Hypothalamus (tissue), 51 donors: ENCODE measurements at regions not wholly inside any gene's neighbourhood (a gene's known extent, or its start where the extent isn't known, plus 50 kb on each side); places are given as distances from the start of the nearest gene placed in this dataset.

Source experiments
- DNase-seq, 51 donors: peaks; one replicate each; lab custom pipeline; 2025; lab: John Stamatoyannopoulos, UW

DNA sequence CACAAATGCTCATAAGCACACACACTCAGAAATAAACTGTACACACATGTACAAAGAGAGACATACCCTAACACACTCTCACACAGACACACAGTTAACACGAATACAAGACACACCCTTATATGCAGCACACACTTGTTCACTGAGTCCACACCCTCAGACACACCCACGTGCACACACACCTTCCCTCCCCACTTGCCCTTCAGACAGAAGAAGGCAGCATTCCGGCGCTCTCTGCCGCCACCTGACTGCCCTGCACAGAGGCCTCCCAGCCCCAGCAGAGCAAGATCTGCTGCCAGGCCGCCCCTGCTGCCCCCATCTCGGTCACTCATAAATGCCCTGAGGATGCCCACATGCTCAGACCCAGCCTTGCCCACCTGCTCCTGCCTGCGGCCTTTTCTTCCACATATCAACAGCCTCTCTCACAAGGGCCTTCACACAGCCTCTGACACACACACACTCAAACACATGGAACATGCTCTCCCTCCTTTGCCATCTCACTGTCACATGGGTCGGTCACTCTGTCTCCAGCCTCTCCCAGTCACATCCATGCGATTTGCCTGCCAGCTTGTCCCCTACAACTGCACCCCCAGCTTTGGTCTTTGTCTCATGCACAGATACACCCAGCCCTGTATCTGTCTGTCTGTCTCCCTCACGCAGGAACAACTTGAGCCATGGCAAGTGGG, 71.1 kb downstream of the EPHB3 start:
- no peak for DNase-seq
